HG03342 (cell line): ENCODE measurements at regions not wholly inside any gene's neighbourhood (a gene's known extent, or its start where the extent isn't known, plus 50 kb on each side); places are given as distances from the start of the nearest gene placed in this dataset.

Source experiments
- ATAC-seq: cut with Tn5 transposase; IDR thresholded peaks from one replicate; pipeline ENCODE4 v1.9.1; 2021; ENCODE audit warnings: mild to moderate bottlenecking, moderate library complexity; ENCODE audit not compliant: unreplicated experiment

DNA sequence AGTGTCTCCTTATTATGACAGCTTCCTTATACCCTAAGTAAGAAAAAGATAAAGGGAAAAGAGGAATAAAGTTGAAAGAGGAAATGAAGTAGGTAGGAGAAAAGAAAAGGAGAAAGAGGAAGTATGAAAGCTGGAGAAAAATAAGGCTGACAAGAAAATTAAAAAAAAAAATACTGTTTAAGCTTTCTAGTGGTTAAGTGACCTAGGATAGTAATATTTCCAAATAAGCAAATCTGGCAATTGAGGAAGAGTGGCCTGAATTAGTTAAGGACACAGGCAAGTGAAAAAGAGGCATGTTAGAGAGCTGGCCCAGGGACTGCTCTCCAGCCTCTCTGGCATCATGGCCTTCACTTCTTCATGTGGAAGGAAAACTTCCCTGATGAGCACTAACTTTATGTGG lies 76.5 kb upstream of the ADGRF1 start:
- ATAC-seq: no peak

DNA sequence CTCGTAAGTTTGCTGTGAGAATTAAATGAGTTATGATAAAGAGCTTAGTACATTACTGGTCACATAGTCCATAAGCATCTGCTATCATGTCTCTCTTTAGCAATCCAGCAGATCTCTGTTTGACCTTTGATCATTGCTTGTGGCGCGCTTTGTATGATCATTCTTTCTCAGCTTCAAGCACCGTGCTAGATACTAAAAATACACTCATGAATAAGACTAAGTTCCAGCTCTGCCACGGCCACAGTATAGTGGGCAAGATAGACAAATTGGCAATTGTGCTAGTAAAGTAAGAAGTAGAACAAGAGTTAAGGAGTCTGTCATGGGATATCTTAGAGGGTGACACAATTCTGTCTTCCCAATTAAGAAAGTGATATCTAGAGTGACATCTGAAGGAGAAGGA lies 75.2 kb upstream of the ADGRF1 start:
- no peak for ATAC-seq

DNA sequence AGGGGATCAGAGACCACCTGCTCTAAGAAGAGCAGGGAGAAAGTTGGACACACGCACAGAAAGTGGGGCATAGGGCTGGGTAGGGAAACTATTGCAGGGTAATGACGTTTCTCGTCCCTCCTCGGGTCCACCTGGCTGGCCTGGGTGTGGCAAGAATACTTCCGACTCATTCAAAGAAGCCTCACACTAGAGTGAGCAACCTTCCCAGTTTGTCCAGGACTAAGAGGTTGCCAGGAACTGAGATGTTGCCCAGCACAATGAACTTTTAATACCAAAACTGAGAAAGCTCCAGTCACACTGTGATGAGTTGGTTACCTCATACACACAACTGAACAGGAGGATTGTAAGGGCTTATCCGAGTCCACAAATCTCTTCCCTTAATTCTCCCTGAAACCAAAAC lies 74.5 kb upstream of the ADGRF1 start:
- ATAC-seq: no peak

- ATAC-seq: no peak
These were observed 74.0 kb upstream of the ADGRF1 start for GRCh38 chr6:47116086-47116485.

- ATAC-seq: no peak
These were observed 72.3 kb upstream of the ADGRF1 start for GRCh38 chr6:47114460-47114859.

DNA sequence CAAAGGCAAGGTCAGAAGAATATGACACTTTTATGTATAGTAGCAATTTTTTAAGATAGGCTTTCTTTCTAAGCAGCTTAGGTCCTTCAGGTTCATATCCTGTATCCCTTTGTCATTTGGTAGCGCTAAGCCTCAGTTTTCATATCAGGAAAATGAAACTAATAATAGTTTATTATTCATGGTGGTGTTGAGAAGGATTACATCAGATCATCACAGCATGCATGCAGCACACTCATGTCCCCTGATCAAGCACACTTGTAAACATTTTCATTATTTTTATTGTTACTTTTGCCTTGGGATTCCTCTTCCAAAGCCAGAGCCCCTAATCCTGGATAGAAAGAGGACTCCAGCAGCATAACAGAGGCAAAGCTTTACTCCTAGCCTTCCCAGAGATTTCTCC lies 70.2 kb upstream of the ADGRF1 start:
- ATAC-seq: no peak

GRCh38 chr6:47111685-47112084 lies 69.6 kb upstream of the ADGRF1 start:
- no peak for ATAC-seq

DNA sequence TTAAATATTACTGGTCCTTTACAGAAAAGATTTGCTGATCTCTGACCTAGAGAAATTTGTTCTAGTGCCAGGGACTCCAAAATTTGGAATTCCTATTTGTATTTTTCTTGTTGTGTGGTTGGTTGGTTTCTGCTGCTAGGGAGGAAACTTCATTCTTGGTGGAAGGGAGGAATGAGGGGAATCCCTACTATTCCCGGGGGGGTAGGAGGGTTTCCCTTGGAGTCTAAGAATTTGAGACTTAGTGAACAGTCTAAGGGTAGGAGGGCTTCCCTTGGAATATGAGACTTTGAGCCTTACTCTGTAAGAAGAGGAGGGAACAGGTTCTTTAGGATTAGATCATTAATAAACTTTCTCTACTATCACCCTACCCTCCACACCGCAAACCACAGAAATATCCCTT lies 67.1 kb upstream of the ADGRF1 start:
- no peak for ATAC-seq

GRCh38 chr6:47106721-47107197 lies 64.6 kb upstream of the ADGRF1 start:
- no peak for ATAC-seq

DNA sequence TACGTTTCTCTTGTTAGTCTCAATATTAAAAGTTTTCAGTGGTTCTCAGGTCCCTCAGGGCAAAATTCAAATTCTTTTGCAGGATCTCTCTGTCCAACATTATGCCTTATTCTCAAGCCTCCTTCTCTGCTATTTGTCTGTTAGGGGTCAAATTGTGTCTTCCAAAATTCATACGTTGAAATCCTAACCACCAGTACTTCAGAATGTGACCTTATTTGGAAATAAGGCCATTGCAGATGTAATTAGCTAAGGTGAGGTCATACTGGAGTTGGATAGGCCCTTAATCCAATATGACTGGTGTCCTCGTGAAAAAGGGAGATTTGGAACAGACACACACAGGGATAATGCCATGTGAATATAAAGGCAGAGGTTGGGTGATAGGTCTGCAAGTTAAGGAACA lies 64.1 kb upstream of the ADGRF1 start:
- no peak for ATAC-seq

- ATAC-seq: no peak
These were observed 63.5 kb upstream of the ADGRF1 start for GRCh38 chr6:47105469-47106178.

DNA sequence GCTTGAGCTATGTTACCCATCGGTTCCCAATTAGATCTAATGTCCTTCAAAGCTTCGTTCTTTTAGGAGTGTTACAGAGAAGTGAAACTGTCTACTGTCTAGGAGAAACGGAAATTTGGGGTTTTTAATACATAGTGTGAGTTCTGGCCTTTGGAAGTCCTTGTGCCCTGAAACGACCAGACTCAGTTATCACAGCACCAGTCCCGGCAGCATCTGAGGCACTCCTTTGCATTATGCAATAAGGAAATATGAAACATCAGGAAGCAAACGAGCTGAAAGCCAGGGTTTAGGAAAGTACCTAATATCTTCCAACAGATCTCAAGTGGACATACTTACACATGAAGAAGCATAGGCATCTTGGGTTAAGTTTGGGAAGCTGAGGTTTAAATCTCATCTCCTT lies 61.8 kb upstream of the ADGRF1 start:
- no peak for ATAC-seq

- no peak for ATAC-seq
These were observed 60.2 kb upstream of the ADGRF1 start for GRCh38 chr6:47102331-47102730.

GRCh38 chr6:47098570-47098993 lies 56.5 kb upstream of the ADGRF1 start:
- ATAC-seq: no peak

- ATAC-seq: peak; percentile 93
These were observed 55.2 kb upstream of the ADGRF1 start for GRCh38 chr6:47097092-47097945.

- no peak for ATAC-seq
These were observed 54.2 kb upstream of the ADGRF1 start for GRCh38 chr6:47096211-47096895.

GRCh38 chr6:47094241-47094925 lies 52.3 kb upstream of the ADGRF1 start:
- no peak for ATAC-seq

GRCh38 chr6:47093169-47093568 lies 51.0 kb upstream of the ADGRF1 start:
- no peak for ATAC-seq

GRCh38 chr6:47091886-47092668 lies 49.9 kb upstream of the ADGRF1 start:
- ATAC-seq: no peak
